Uterus (tissue), 2 donors: ENCODE measurements at regions not wholly inside any gene's neighbourhood (a gene's known extent, or its start where the extent isn't known, plus 50 kb on each side); places are given as distances from the start of the nearest gene placed in this dataset.

Experiments
- CTCF ChIP-seq, 4 experiments: fragments of 200-600 bp in 2 of 4; fragments of 450-650 bp in 2 of 4; sonication (generic) in 2 of 4; IDR thresholded peaks; one replicate each; pipeline ENCODE4 v1.5.1; 2016 to 2019; ENCODE audit warnings: antibody characterized with exemption in 4 of 4, mild to moderate bottlenecking in 2 of 4, moderate library complexity in 1 of 4
- POLR2A ChIP-seq, 2 donors: fragments of 450-650 bp; IDR thresholded peaks; one replicate each; pipeline ENCODE4 v1.6.1; 2016; ENCODE audit warnings: antibody characterized with exemption in 2 of 2, mild to moderate bottlenecking in 1 of 2, moderate library complexity in 1 of 2

- TF ChIP-seq CTCF (IDR thresholded peaks at IDR 0.05) (no peak), POLR2A (IDR thresholded peaks at IDR 0.05) (no peak)
These were observed 126.4 kb upstream of the SLC45A1 start for GRCh38 chr1:8191474-8191873.
